AG09309 (cell line): ENCODE measurements at regions not wholly inside any gene's neighbourhood (a gene's known extent, or its start where the extent isn't known, plus 50 kb on each side); places are given as distances from the start of the nearest gene placed in this dataset.

Experiments
- DNase-seq: peaks from one replicate; pipeline ENCODE4 v3.0.0-alpha.2; 2010; ENCODE audit warnings: low read depth
- H3K4me3 ChIP-seq: 2 replicates; pipeline ENCODE4 v1.5.1; 2011; ENCODE audit warnings: mild to moderate bottlenecking, low read depth, low read length, moderate library complexity; ENCODE audit not compliant: control insufficient read depth
- CTCF ChIP-seq: IDR thresholded peaks from 2 replicates; pipeline ENCODE4 v1.5.1; 2011; ENCODE audit warnings: mild to moderate bottlenecking, low read depth, low read length, inconsistent platforms; ENCODE audit not compliant: insufficient read depth, control insufficient read depth; ENCODE audit errors: missing control alignments

- DNase-seq = no peak
- no peak overlapping the region for H3K4me3 ChIP-seq
- no peak for TF ChIP-seq CTCF
Measured at GRCh38 chr1:162951553-162952315, 90.8 kb upstream of the CCDC190 start.

GRCh38 chr1:162950187-162950586 is 89.2 kb upstream of the CCDC190 start:
- no peak overlapping the region for H3K4me3 ChIP-seq
- DNase-seq = no peak
- TF ChIP-seq CTCF = no peak

GRCh38 chr1:162946701-162947100 is 85.7 kb upstream of the CCDC190 start:
- no peak for DNase-seq
- H3K4me3 ChIP-seq = no peak overlapping the region
- TF ChIP-seq CTCF = no peak

GRCh38 chr1:162944974-162945674 is 84.1 kb upstream of the CCDC190 start:
- no peak for DNase-seq
- TF ChIP-seq CTCF = no peak
- no peak overlapping the region for H3K4me3 ChIP-seq

- no peak for TF ChIP-seq CTCF
- no peak for DNase-seq
- H3K4me3 ChIP-seq = no peak overlapping the region
Measured at GRCh38 chr1:162943622-162944021, 82.6 kb upstream of the CCDC190 start.

- DNase-seq = no peak
- TF ChIP-seq CTCF = no peak
- H3K4me3 ChIP-seq = no peak overlapping the region
Measured at GRCh38 chr1:162942916-162943559, 82.1 kb upstream of the CCDC190 start.
